MM.1S (cell line): ENCODE measurements at regions not wholly inside any gene's neighbourhood (a gene's known extent, or its start where the extent isn't known, plus 50 kb on each side); places are given as distances from the start of the nearest gene placed in this dataset.

Experiments
- DNase-seq: peaks from one replicate; pipeline ENCODE4 v3.0.0-alpha.2; 2015
- H2AFZ ChIP-seq: fragments of 300-600 bp; sonication (generic); 2 replicates; pipeline ENCODE4 v1.6.0; 2016; ENCODE audit warnings: antibody characterized with exemption, low read length
- H3F3A ChIP-seq: fragments of 300-600 bp; sonication (generic); 2 replicates; pipeline ENCODE4 v1.6.1; 2016; ENCODE audit warnings: mild to moderate bottlenecking, antibody characterized with exemption, low read length, moderate library complexity, mixed read lengths; ENCODE audit not compliant: insufficient read depth
- H3K27ac ChIP-seq: fragments of 300-600 bp; sonication (generic); 2 replicates; pipeline ENCODE4 v1.5.1; 2016; ENCODE audit warnings: mild to moderate bottlenecking, low read length
- H3K27me3 ChIP-seq: fragments of 300-600 bp; sonication (generic); replicated peaks from 2 replicates; pipeline ENCODE4 v1.6.0; 2016; ENCODE audit warnings: low read length; ENCODE audit not compliant: insufficient read depth
- H3K36me3 ChIP-seq: fragments of 300-600 bp; sonication (generic); replicated peaks from 2 replicates; pipeline ENCODE4 v1.6.1; 2016; ENCODE audit warnings: mild to moderate bottlenecking, low read length, mixed read lengths; ENCODE audit not compliant: insufficient read depth
- H3K4me1 ChIP-seq: fragments of 300-600 bp; sonication (generic); 2 replicates; pipeline ENCODE4 v1.6.1; 2016; ENCODE audit warnings: low read length, mixed read lengths
- H3K4me2 ChIP-seq: fragments of 300-600 bp; sonication (generic); 2 replicates; pipeline ENCODE4 v1.6.0; 2016; ENCODE audit warnings: low read depth, low read length
- H3K4me3 ChIP-seq: fragments of 300-600 bp; sonication (generic); 2 replicates; pipeline ENCODE4 v1.5.1; 2016; ENCODE audit warnings: low read length, mixed read lengths
- H3K79me2 ChIP-seq: fragments of 300-600 bp; sonication (generic); 2 replicates; pipeline ENCODE4 v1.6.1; 2016; ENCODE audit warnings: mixed run types, low read length, mixed read lengths
- H3K9ac ChIP-seq: fragments of 300-600 bp; sonication (generic); 2 replicates; pipeline ENCODE4 v1.6.1; 2016; ENCODE audit warnings: low read length, mixed read lengths
- H3K9me2 ChIP-seq: fragments of 300-600 bp; sonication (generic); replicated peaks from 2 replicates; pipeline ENCODE4 v1.6.1; 2016; ENCODE audit warnings: mild to moderate bottlenecking, low read length, mixed read lengths; ENCODE audit not compliant: insufficient read depth
- H3K9me3 ChIP-seq: fragments of 300-600 bp; sonication (generic); replicated peaks from 2 replicates; pipeline ENCODE4 v1.6.1; 2016; ENCODE audit warnings: mild to moderate bottlenecking, low read length, mixed read lengths; ENCODE audit not compliant: insufficient read depth
- H4K20me1 ChIP-seq: fragments of 300-600 bp; sonication (generic); 2 replicates; pipeline ENCODE4 v1.6.1; 2016; ENCODE audit warnings: mild to moderate bottlenecking, low read length, moderate library complexity, mixed read lengths; ENCODE audit not compliant: insufficient read depth
- EZH2 ChIP-seq: fragments of 300-600 bp; sonication (generic); optimal IDR thresholded peaks from 2 replicates; pipeline ENCODE3; 2017; ENCODE audit warnings: low read depth, mild to moderate bottlenecking, antibody characterized with exemption, low read length, mixed read lengths
- EZH2phosphoT487 ChIP-seq: fragments of 300-600 bp; sonication (generic); IDR thresholded peaks from 2 replicates; pipeline ENCODE4 v1.6.1; 2018; ENCODE audit warnings: antibody characterized with exemption, low read length
- TF ChIP-seq, protein P1 (sequence below): fragments of 300-600 bp; sonication (generic); IDR thresholded peaks from 2 replicates; pipeline ENCODE4 v1.5.1; 2016; ENCODE audit warnings: antibody characterized with exemption, low read length, mixed read lengths

DNA sequence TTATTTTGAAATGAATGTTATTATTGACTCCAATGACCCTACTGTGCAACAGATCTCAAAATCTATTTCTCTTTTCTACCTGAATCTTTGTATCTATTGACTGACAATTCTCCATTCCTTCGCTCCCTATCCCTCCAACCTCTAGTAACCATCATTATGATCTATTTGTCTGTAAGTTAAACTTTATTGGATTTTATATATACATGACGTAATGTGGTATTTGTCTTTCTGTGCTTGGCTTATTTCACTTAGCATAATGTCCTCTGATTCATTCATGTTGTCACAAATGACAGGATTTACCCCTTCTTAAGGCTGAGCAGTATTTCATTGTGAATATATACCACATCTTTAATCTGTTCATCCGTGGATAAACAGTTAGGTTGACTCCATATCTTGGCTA is 200.4 kb upstream of the SORCS1 start:
- H3K36me3 ChIP-seq, result no peaks in the 10 kb centered on the region
- H3K4me2 ChIP-seq, result no peak overlapping the region
- H3K79me2 ChIP-seq, result no peaks in the 10 kb centered on the region
- DNase-seq, result no peak
- no peaks in the 10 kb centered on the region for H3K9me3 ChIP-seq
- no peak overlapping the region for H3K27ac ChIP-seq
- H4K20me1 ChIP-seq, result no peaks in the 10 kb centered on the region
- no peak overlapping the region for H3K4me3 ChIP-seq
- no peaks in the 10 kb centered on the region for H3F3A ChIP-seq
- H3K9ac ChIP-seq, result no peak overlapping the region
- no peaks in the 10 kb centered on the region for H3K27me3 ChIP-seq
- TF ChIP-seq, protein P1, sequence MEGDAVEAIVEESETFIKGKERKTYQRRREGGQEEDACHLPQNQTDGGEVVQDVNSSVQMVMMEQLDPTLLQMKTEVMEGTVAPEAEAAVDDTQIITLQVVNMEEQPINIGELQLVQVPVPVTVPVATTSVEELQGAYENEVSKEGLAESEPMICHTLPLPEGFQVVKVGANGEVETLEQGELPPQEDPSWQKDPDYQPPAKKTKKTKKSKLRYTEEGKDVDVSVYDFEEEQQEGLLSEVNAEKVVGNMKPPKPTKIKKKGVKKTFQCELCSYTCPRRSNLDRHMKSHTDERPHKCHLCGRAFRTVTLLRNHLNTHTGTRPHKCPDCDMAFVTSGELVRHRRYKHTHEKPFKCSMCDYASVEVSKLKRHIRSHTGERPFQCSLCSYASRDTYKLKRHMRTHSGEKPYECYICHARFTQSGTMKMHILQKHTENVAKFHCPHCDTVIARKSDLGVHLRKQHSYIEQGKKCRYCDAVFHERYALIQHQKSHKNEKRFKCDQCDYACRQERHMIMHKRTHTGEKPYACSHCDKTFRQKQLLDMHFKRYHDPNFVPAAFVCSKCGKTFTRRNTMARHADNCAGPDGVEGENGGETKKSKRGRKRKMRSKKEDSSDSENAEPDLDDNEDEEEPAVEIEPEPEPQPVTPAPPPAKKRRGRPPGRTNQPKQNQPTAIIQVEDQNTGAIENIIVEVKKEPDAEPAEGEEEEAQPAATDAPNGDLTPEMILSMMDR, result no peak
- no peak for TF ChIP-seq EZH2phosphoT487
- TF ChIP-seq EZH2, result no peak
- H3K4me1 ChIP-seq, result no peaks in the 10 kb centered on the region
- no peaks in the 10 kb centered on the region for H3K9me2 ChIP-seq
- H2AFZ ChIP-seq, result no peak overlapping the region

DNA sequence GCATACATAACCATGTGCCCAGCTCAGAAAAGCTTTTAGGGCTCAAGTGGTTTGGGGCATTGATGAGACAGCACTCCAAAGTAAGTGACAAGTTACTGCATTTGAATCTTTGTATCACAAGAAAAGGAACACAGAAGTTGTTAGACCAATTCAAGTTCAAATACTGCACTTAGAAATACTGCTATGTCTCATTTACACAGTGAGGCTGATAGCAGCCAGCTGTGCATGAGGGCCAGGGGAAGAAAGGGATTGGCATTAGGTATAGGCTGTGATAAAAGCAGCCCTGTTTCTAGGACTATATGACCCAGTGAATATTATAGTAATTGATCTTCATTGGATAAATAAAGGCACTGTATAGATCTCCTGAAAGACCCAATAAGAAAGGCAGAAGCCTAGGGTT is 197.8 kb upstream of the SORCS1 start:
- TF ChIP-seq, protein P1, result no peak
- no peak for TF ChIP-seq EZH2phosphoT487
- TF ChIP-seq EZH2, result no peak
- Histone ChIP-seq H3K9me2 (no peaks in the 10 kb centered on the region), H3K9ac (no peak overlapping the region), H2AFZ (no peak overlapping the region), H4K20me1 (no peaks in the 10 kb centered on the region), H3K4me3 (no peak overlapping the region), H3K79me2 (no peaks in the 10 kb centered on the region), H3K27ac (no peak overlapping the region), H3K9me3 (no peaks in the 10 kb centered on the region), H3K4me2 (no peak overlapping the region), H3F3A (no peaks in the 10 kb centered on the region), H3K4me1 (no peaks in the 10 kb centered on the region), H3K36me3 (no peaks in the 10 kb centered on the region), H3K27me3 (no peaks in the 10 kb centered on the region)
- no peak for DNase-seq

DNA sequence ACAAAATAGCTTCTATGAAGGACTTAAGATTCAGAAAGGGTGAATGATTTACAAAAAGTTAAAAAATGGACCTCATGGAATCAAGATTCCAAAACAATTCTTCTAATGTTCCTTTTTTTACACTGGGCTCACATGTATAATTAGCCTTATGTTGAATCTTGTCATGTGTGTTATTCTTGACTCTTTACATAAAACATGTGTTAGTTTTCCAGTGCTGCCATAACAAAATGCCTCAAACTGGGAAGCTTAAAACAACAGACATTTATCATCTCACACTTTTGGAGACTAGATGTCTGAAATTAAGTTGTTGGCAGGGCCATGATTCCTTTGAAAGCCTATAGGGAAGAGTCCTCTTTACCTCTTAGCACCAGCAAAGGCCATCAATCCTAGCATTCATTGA is 192.5 kb upstream of the SORCS1 start:
- TF ChIP-seq EZH2phosphoT487 (no peak), EZH2 (no peak)
- TF ChIP-seq, protein P1, result no peak
- no peak overlapping the region for H3K4me3 ChIP-seq
- no peak for DNase-seq
- H3K9me3 ChIP-seq, result no peaks in the 10 kb centered on the region
- H2AFZ ChIP-seq, result no peak overlapping the region
- no peaks in the 10 kb centered on the region for H4K20me1 ChIP-seq
- no peaks in the 10 kb centered on the region for H3K36me3 ChIP-seq
- H3K27me3 ChIP-seq, result no peaks in the 10 kb centered on the region
- H3K4me1 ChIP-seq, result no peaks in the 10 kb centered on the region
- no peak overlapping the region for H3K27ac ChIP-seq
- H3K79me2 ChIP-seq, result no peaks in the 10 kb centered on the region
- no peak overlapping the region for H3K9ac ChIP-seq
- no peaks in the 10 kb centered on the region for H3K9me2 ChIP-seq
- H3K4me2 ChIP-seq, result no peak overlapping the region
- no peaks in the 10 kb centered on the region for H3F3A ChIP-seq

DNA sequence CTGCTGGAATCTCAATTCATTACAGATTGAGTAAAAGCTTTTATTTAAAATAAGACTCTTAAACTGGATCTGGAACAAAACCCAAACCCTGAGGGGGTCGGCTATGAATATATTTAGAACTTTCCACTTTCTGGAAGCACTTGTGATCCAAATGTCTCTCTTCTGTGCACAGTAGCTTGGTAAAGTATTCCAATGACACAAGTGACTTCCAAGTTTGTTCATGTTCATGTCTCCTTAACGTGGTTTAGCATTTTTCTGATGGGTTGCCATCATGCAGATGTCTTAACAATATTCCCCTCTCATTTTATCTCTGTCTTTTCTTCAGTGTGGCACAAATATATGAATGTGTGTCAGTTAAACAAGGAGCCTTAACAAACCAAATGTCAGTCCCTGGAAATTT is 191.9 kb upstream of the SORCS1 start:
- Histone ChIP-seq H3K79me2 (no peaks in the 10 kb centered on the region), H3K9ac (no peak overlapping the region), H3K9me2 (no peaks in the 10 kb centered on the region), H3K4me1 (no peaks in the 10 kb centered on the region), H4K20me1 (no peaks in the 10 kb centered on the region), H3K27me3 (no peaks in the 10 kb centered on the region), H3K9me3 (no peaks in the 10 kb centered on the region), H3K36me3 (no peaks in the 10 kb centered on the region), H3K4me3 (no peak overlapping the region), H2AFZ (no peak overlapping the region), H3K4me2 (no peak overlapping the region), H3K27ac (no peak overlapping the region), H3F3A (no peaks in the 10 kb centered on the region)
- no peak for DNase-seq
- TF ChIP-seq, protein P1, result no peak
- TF ChIP-seq EZH2phosphoT487 (no peak), EZH2 (no peak)
